HG03095 (cell line): ENCODE measurements at regions not wholly inside any gene's neighbourhood (a gene's known extent, or its start where the extent isn't known, plus 50 kb on each side); places are given as distances from the start of the nearest gene placed in this dataset.

Experiments used
- ATAC-seq: cut with Tn5 transposase; IDR thresholded peaks from one replicate; pipeline ENCODE4 v1.9.1; 2021; ENCODE audit warnings: moderate library complexity; ENCODE audit not compliant: unreplicated experiment

GRCh38 chr10:3692387-3692999 is 92.5 kb downstream of the KLF6 start:
- no peak for ATAC-seq

GRCh38 chr10:3691482-3691881 is 93.5 kb downstream of the KLF6 start:
- no peak for ATAC-seq

GRCh38 chr10:3689871-3690510 is 95.0 kb downstream of the KLF6 start:
- no peak for ATAC-seq

- ATAC-seq = no peak
These were observed 97.4 kb downstream of the KLF6 start for GRCh38 chr10:3687510-3688081.

- ATAC-seq = no peak
These were observed 99.6 kb downstream of the KLF6 start for GRCh38 chr10:3685384-3685783.

- ATAC-seq = no peak
These were observed 100.1 kb downstream of the KLF6 start for GRCh38 chr10:3684891-3685290.

GRCh38 chr10:3683560-3683959 is 101.4 kb downstream of the KLF6 start:
- no peak for ATAC-seq

- no peak for ATAC-seq
These were observed 102.3 kb downstream of the KLF6 start for GRCh38 chr10:3682745-3683144.

- no peak for ATAC-seq
These were observed 103.1 kb downstream of the KLF6 start for GRCh38 chr10:3681642-3682554.

GRCh38 chr10:3679950-3680629 is 104.9 kb downstream of the KLF6 start:
- ATAC-seq = no peak

GRCh38 chr10:3678629-3679227 is 106.3 kb downstream of the KLF6 start:
- ATAC-seq = no peak

GRCh38 chr10:3676564-3676963 is 108.4 kb downstream of the KLF6 start:
- no peak for ATAC-seq

GRCh38 chr10:3672220-3672619 is 112.8 kb downstream of the KLF6 start:
- no peak for ATAC-seq

- no peak for ATAC-seq
These were observed 113.5 kb downstream of the KLF6 start for GRCh38 chr10:3671386-3671955.

- ATAC-seq = no peak
These were observed 116.1 kb downstream of the KLF6 start for GRCh38 chr10:3668966-3669330.

- ATAC-seq = no peak
These were observed 116.6 kb downstream of the KLF6 start for GRCh38 chr10:3668276-3668965.

- ATAC-seq = no peak
These were observed 118.3 kb downstream of the KLF6 start for GRCh38 chr10:3666525-3667302.

GRCh38 chr10:3665316-3665908 is 119.6 kb downstream of the KLF6 start:
- ATAC-seq = no peak

- no peak for ATAC-seq
These were observed 122.2 kb downstream of the KLF6 start for GRCh38 chr10:3662775-3663174.
